ENCODE measurements at regions not wholly inside any gene's neighbourhood (a gene's known extent, or its start where the extent isn't known, plus 50 kb on each side); places are given as distances from the start of the nearest gene placed in this dataset.
"Not testable (repeated sequence)": the region's sequence is repeated elsewhere in the genome, so short reads cannot be mapped to it uniquely, and the experiment has no call there.

DNA sequence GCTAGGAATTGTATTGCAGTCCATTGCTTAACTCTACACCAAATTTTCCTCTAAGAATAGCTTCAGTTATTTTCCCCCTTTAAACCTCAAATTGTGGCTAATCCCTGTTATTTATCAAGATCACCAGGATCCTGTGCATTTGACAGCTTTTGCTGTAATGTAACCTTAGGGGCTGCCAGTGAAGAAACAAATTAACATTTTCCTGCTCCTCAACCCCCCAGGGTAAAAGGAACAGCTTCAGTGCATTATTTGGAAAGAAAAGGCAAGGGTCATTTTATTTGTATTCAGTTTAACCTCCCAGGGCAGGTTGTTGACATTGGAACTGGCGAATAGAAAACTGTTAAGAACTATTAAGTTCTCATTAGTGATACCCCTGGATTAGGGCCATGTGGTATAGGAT is 57.0 kb downstream of the PCDH20 start:
- Histone ChIP-seq H3K9me3 (no peaks in the 10 kb centered on the region), H3K36me3 (no peaks in the 10 kb centered on the region), H3K4me3 (no peak overlapping the region), H3K27me3 (no peaks in the 10 kb centered on the region)
- DNase-seq = no peak

DNA sequence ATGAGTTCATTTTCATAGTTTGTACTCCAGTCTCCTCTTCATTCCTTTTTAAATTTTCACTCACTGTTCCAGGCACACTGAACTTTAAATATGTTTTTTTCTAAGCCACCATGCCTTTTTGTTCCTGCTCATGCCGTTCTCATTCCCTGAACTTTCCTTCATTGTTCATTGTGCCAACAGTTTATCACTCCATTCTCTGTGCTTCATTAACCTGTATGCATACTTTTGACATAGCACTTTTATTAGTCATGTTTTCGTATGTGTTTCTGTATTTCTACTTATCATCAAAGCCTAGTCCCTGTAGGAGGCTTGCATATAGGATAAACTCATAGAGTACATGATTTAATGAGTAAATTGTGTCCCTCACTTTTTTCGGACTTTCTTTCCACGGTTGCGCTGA is 65.3 kb downstream of the PCDH20 start:
- H3K36me3 ChIP-seq = no peaks in the 10 kb centered on the region
- H3K4me3 ChIP-seq = no peak overlapping the region
- H3K27me3 ChIP-seq = no peaks in the 10 kb centered on the region
- no peaks in the 10 kb centered on the region for H3K9me3 ChIP-seq
- DNase-seq = no peak

DNA sequence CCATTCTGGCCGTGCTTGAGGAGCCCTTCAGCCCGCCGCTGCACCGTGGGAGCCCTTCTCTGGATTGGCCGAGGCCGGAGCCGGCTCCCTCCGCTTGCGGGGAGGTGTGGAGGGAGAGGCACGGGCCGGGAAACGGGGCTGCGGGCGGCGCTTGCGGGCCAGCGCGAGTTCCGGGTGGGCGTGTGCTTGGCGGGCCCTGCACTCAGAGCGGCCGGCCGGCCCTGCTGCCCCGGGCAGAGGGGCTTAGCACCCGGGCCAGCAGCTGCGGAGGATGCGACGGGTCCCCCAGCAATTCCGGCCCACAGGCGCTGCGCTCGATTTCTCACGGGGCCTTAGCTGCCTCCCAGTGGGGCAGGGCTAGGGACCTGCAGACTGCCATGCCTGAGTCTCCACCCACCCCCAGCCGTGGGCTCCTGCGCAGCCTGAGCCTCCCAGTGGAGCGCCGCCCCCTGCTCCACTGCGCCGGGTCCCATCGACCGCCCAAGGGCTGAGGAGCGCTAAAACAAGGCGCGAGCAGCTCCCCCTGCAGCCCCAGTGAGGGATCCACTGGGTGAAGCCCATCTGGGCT is 76.5 kb downstream of the PCDH20 start:
- H3K9me3 ChIP-seq = no peaks in the 10 kb centered on the region
- H3K4me3 ChIP-seq = no peak overlapping the region
- H3K36me3 ChIP-seq = no peaks in the 10 kb centered on the region
- H3K27me3 ChIP-seq = no peaks in the 10 kb centered on the region; the same call in 1 of the 2 replicates
- no peak for DNase-seq

DNA sequence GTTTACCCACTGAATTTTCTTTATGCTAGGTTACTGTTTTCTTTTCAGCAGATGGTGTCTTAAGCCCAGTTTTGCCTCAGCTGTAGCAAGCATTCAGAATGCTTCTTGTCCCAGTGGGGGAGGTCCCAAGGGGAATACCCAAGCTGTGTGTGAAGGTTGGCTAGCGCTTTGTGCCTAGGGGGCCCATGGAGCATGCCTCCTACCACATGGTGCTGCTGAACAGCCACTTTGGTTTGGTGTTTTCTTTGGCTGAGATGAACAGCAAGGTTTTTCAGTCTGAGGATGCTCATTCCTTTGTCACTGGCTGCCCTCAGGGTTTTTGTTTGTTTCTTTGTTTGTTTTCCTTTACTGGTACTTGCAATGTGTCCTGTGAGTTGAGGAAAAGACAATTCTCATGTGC is 99.0 kb downstream of the PCDH20 start:
- H3K27me3 ChIP-seq = no peaks in the 10 kb centered on the region
- no peak for DNase-seq
- no peaks in the 10 kb centered on the region for H3K9me3 ChIP-seq
- H3K36me3 ChIP-seq = no peaks in the 10 kb centered on the region
- H3K4me3 ChIP-seq = no peak overlapping the region

DNA sequence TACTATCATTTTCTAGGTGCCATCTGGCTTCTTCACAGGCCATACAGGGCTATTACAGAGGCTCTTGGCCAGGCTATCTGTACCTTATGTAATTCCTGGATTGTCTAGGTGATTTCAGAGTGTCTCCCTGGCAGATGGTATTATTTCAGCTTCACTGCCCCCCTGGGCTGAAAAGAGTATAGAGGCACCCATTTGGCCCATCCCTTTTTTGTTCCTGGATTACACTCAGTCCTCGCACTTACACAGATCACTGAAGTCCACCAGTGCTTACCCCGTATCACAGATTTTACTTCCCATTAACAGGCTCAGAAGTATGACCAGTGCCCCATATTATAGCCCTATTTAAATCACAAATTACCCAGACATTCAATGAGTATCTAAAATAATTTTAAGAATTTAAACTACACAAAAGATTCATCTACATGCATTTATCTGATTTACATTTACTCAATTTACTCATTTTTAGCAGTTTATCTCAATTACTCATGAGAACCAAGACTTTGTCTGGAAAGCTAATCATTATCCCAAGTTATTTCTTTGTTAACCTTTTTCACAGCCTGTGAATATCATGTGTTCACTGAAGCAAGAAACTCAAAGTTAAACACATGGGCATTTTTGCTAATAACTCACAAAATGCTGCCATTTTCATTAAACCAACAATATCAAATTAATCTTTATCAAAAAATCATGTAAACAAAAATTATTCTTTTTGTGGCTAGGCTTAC is 121.0 kb downstream of the PCDH20 start:
- Histone ChIP-seq H3K9me3 (no peaks in the 10 kb centered on the region), H3K27me3 (no peaks in the 10 kb centered on the region), H3K36me3 (no peaks in the 10 kb centered on the region), H3K4me3 (no peak overlapping the region)
- DNase-seq = no peak

DNA sequence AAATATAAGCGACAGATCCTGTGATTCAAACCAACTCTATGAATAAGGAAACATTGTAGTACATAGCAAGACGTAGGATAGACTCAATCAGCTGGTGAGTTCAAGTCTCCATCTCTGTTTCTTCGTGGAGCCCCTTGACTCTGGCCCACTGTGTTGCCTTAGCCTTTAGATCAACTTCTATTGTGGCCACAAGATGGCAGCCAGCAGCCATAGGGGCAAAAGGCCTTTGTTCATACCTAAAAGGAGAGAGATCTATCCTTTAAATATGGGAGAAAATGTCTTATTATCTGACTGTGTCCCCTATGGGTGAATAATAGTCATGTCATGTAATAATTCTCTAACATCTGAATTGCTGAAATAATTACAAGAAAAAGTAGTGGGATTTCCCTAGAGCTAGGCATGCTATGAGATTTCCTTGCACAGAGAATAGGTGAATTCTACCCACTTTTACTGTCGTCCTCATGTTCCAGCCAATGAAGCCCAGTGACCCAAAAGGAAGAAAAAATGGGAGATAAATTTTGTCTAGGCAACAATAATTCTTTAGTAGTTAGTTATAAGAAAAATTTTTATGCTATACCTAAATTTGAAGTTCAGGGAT is 129.4 kb downstream of the PCDH20 start:
- Histone ChIP-seq H3K4me3 (no peak overlapping the region), H3K9me3 (no peaks in the 10 kb centered on the region)
- DNase-seq = no peak

DNA sequence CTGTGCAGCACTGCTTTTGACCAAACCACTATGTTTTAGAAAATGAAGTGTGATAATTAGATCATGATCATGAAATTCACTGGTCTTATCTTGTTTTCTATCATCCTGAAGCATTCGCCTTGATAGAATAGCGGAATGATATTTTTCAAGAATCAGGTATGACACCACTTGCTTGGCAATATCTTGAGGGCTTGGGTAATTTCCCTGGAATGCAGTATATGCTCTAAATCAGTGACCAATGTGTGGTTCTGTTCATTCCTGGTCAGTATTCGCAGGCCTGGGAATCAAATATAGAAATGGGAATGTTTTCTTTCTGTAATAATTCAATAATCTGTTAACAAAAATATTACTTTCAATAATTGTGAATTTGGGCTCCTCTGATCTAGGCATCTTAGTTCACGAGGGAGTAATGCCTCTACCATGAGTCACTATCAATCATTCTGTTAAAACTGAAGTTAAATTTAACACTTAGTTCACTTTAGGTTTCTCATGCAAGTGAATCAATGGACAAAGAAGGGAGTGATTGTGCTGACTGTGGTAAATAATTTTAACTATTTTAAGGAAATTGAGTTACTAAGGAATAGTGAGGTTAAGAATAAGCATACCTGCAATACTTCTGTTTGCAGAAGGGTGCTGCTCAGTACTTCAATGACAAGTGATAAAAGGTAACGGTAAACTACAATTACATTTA is 137.9 kb downstream of the PCDH20 start:
- Histone ChIP-seq H3K27me3 (no peaks in the 10 kb centered on the region), H3K4me3 (no peak overlapping the region), H3K36me3 (no peaks in the 10 kb centered on the region), H3K9me3 (no peaks in the 10 kb centered on the region)
- DNase-seq = no peak

More for the DNA sequence above, 129.4 kb downstream of the PCDH20 start:
- no peaks in the 10 kb centered on the region for H3K27me3 ChIP-seq
- H3K36me3 ChIP-seq = no peaks in the 10 kb centered on the region

DNA sequence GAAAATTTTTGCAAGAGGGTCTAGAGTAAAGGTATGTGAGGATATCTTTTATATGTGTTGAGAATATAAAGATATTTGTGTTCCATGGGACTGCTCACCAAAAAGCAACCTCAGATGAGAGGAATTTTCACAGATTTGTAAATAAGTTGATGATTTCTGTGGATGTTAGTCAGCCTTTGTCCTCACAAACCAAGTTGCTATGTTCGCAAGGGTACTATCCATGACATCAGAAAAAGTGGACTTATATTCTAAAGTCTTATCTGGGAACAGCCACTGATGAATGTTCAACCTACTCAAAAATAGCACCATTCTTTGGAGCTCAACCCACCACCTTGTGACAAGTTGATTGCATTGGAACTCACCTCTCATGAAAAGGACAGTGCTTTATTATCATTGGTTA is 138.6 kb downstream of the PCDH20 start:
- H3K9me3 ChIP-seq = no peaks in the 10 kb centered on the region
- no peak for DNase-seq
- H3K36me3 ChIP-seq = no peaks in the 10 kb centered on the region
- no peak overlapping the region for H3K4me3 ChIP-seq
- H3K27me3 ChIP-seq = no peaks in the 10 kb centered on the region

DNA sequence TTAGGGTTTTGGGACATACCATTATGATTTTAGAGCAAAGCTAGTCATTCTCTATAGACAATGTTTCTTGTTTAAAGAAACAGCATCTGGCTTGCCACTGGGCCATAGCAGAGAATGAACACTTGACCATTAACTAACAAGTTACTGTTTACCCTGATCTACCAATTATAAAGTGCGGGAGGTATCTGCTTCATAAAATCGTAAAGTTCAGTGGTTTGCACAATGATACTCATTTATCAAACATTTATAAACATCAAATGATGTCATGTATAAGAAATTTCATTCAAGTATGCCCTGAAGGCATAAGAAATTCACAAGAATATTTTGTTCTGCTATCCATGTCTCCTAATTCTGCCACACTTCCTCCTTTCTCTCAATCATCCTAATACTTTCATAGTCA is 139.2 kb downstream of the PCDH20 start:
- Histone ChIP-seq H3K9me3 (no peaks in the 10 kb centered on the region), H3K27me3 (no peaks in the 10 kb centered on the region), H3K4me3 (no peak overlapping the region), H3K36me3 (no peaks in the 10 kb centered on the region)
- no peak for DNase-seq

DNA sequence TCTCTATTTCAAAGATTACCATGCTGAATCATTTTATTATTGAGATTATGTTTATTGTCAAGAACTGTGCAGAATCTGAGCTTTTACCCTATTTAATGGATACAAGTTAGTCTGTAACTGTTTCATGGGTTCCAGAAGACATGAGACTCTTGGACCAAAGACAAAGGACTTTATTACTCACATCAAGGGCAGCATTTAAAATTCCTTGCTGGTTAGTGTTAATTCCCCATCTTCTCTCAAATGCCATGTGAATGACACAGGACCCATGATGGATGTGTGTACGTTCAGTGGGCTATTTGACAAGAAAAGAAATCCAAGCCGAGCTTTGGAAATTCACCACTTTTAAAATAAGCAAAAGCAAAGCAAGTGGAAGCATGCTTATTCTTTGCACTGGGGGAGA is 139.9 kb downstream of the PCDH20 start:
- H3K4me3 ChIP-seq = no peak overlapping the region
- H3K9me3 ChIP-seq = no peaks in the 10 kb centered on the region
- no peaks in the 10 kb centered on the region for H3K27me3 ChIP-seq
- no peak for DNase-seq
- no peaks in the 10 kb centered on the region for H3K36me3 ChIP-seq

DNA sequence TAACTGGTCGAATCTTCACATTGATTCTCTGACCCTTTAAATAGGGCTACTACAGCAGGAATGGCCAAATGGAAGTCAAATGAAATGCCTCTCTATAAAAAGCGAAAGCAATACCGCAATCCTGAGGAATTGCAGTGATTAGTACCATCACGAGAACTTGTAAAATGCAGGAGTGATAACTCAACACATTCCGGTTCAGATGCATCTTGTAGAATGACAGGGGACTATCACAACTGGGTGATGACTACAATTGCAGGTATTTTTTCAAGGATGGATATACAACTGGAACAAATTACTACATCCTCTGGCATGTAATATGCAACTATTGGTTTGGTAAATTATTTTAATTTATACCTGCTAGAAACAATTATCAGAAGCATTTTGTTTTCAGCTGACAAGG is 140.4 kb downstream of the PCDH20 start:
- Histone ChIP-seq H3K4me3 (no peak overlapping the region), H3K9me3 (no peaks in the 10 kb centered on the region), H3K27me3 (no peaks in the 10 kb centered on the region), H3K36me3 (no peaks in the 10 kb centered on the region)
- no peak for DNase-seq

DNA sequence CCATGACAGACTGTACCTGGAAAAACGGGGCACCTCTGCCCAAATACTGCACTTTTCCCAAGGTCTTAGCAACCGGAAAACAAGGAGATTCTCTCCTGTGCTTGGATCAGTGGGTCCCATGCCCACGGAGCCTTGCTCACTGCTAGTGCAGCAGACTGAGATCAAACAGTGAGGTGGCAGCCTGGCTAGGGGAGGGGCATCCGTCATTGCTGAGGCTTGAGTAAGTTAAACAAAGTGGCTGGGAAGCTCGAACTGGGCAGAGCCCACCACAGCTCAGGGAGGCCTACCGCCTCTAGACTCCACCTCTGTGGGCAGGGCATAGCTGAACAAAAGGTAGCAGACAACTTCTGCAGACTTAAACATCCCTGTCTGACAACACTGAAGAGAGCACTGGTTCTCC is 148.8 kb downstream of the PCDH20 start:
- not testable (repeated sequence) for H3K4me3 ChIP-seq, H3K36me3 ChIP-seq, H3K27me3 ChIP-seq, DNase-seq, H3K9me3 ChIP-seq

DNA sequence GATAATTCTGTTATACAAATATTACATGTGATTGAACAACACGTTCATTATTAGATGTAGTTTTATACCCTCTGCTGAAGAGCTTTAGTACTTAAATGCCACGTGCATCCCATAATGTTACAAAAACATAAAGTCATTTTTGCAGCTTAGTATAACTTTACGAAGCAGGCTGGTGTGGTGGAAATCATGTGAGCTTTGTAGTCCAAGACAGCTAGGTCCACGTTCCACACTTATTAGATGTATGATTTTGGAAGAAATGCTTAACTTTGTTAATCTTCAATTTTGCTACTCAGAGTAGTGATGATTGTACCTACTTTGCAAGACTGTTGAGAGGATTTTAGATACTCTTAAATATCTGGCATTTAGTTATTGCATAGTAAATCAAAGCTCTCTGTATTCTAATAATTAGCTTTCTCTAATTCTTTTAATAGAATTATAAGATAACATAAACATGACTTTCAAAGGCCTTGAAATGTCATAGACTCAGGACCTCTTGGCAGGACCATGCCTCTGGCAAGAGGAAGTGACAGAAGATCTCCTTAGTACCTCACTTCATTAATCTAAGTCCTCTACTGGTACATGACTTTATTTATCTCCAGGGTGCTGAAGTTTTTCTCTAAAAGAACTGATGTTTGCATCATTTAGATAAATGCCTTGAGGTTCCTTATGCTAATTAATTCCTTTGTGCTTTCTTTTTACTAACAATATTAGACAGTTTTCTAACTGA is 153.7 kb downstream of the PCDH20 start:
- H3K9me3 ChIP-seq = no peaks in the 10 kb centered on the region
- H3K4me3 ChIP-seq = no peak overlapping the region
- DNase-seq = no peak

DNA sequence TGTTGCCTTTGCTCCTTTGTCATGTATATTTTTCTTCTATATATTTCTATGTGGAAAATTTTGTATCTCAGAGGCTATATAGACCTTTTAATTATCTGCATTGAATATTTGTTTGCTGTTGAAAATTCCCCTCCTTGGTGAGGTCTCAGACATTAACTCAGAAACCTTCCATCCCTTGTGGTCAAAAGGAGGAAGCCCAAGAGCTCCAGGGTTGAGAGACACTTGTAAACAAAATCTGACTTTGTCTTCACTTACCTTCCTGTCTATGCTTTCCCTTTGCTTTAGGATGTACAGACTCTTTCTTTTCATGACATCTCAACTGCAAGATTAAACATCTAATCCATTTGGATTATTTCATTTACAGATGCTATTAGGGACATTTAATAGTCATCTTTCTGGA is 157.5 kb downstream of the PCDH20 start:
- H3K9me3 ChIP-seq = no peaks in the 10 kb centered on the region
- no peak for DNase-seq

More for the DNA sequence above, 153.7 kb downstream of the PCDH20 start:
- H3K27me3 ChIP-seq = no peaks in the 10 kb centered on the region
- H3K36me3 ChIP-seq = no peaks in the 10 kb centered on the region

DNA sequence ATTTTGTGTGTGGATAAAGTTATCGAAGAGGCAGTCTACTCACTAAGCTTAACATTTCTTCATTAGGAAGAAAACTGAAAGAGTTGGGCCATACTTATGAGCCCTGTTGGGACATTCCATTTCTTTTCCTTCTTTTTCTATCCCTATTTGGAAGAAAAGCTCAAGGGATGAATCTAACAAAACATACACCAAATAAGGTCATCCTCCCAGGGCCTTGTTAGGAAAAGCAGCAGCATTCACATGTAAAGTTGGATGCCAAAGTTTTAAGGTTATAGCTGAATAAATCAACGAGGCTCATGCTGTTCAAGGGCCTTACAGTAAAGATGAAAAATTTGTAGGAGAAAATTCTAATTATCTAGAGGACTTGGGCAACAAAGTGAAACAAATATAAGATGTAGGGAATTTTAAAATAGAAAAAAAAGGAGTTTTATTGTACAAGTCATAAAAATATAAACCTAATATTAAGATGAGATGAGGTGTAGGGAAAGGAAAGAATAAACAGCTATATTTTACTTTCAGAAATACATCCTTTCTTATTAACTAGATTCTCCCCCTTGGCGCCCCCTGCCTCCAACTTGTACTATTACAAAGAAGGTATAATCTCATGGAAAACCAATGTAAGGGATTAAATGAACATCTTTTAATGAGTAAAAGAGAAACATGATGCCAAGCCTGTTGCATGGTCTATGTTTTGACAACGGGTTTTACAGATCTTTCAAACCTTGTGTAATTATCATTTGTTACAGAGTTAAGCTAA is 160.4 kb downstream of the PCDH20 start:
- Histone ChIP-seq H3K4me3 (no peak overlapping the region), H3K36me3 (no peaks in the 10 kb centered on the region), H3K27me3 (no peaks in the 10 kb centered on the region), H3K9me3 (no peaks in the 10 kb centered on the region)
- no peak for DNase-seq

More for the DNA sequence above, 157.5 kb downstream of the PCDH20 start:
- Histone ChIP-seq H3K36me3 (no peaks in the 10 kb centered on the region), H3K27me3 (no peaks in the 10 kb centered on the region), H3K4me3 (no peak overlapping the region)

DNA sequence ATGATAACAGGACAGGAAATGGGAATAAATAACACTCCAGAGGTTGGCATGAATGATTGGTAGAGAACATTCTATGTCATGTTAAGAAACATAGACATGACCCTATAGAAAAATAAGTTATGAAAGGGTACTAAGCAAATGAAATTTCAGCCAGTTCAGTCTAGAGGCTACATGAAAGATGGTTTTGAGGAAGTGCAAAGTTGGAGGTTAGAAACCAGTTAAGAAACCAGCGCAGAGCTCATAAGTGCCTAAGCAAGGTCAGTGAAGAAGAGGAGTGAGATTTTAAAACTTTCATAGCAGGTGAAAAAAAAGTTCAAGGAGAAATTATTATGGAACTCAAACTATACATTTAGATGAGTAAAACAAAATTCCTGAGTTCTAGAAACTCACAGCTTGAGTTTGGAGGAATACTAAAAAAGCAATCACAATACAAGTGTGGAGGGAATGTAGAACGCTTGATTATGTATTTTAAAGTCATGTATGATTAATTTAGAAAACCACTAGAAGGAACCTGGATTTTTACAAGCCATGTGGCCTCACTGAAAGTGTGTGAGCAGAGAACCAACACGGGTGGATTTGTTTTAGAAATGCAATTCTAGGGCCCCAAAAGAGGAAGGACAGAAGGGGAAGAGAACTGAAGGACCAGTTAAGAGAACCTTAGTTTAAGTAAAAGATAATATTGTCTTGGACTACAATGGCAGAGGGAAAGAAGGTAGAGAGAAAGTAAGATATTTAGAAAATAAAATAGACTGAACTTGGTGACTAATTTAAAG is 162.4 kb downstream of the PCDH20 start:
- Histone ChIP-seq H3K36me3 (no peaks in the 10 kb centered on the region), H3K27me3 (no peaks in the 10 kb centered on the region), H3K9me3 (no peaks in the 10 kb centered on the region), H3K4me3 (no peak overlapping the region)
- DNase-seq = no peak
